Parathyroid adenoma (tissue), 2 donors: ENCODE measurements at regions not wholly inside any gene's neighbourhood (a gene's known extent, or its start where the extent isn't known, plus 50 kb on each side); places are given as distances from the start of the nearest gene placed in this dataset.

ENCODE experiments used
- H2AFZ ChIP-seq: fragments of 300-600 bp; sonication (generic); one replicate; pipeline ENCODE4 v1.7.0; 2017; ENCODE audit warnings: antibody characterized with exemption, mild to moderate bottlenecking
- H3K27ac ChIP-seq: fragments of 300-600 bp; sonication (generic); one replicate; pipeline ENCODE4 v1.7.0; 2017
- H3K27me3 ChIP-seq: fragments of 300-600 bp; sonication (generic); one replicate; pipeline ENCODE4 v1.7.0; 2017; ENCODE audit warnings: low read length; ENCODE audit not compliant: control insufficient read depth, insufficient read depth
- H3K36me3 ChIP-seq: fragments of 300-600 bp; sonication (generic); one replicate; pipeline ENCODE4 v1.7.0; 2017; ENCODE audit warnings: low read length; ENCODE audit not compliant: control insufficient read depth, insufficient read depth
- H3K4me1 ChIP-seq: fragments of 300-600 bp; sonication (generic); one replicate; pipeline ENCODE4 v1.7.0; 2017; ENCODE audit warnings: control low read depth
- H3K4me2 ChIP-seq: fragments of 300-600 bp; sonication (generic); one replicate; pipeline ENCODE4 v1.7.0; 2017; ENCODE audit warnings: low read length
- H3K4me3 ChIP-seq: fragments of 300-600 bp; sonication (generic); one replicate; pipeline ENCODE4 v1.7.0; 2017; ENCODE audit warnings: low read depth, low read length
- H3K79me2 ChIP-seq: fragments of 300-600 bp; sonication (generic); one replicate; pipeline ENCODE4 v1.7.0; 2017; ENCODE audit warnings: control low read depth
- H3K9ac ChIP-seq: fragments of 300-600 bp; sonication (generic); one replicate; pipeline ENCODE4 v1.7.0; 2017; ENCODE audit warnings: mild to moderate bottlenecking
- H3K9me3 ChIP-seq: fragments of 300-600 bp; sonication (generic); one replicate; pipeline ENCODE4 v1.7.0; 2017; ENCODE audit warnings: low read length; ENCODE audit not compliant: control insufficient read depth
- CTCF ChIP-seq: fragments of 300-600 bp; sonication (generic); IDR thresholded peaks from one replicate; pipeline ENCODE4 v1.7.0; 2017; ENCODE audit warnings: antibody characterized with exemption, mild to moderate bottlenecking
- donor health status: primary hyperparathyroidism.

DNA sequence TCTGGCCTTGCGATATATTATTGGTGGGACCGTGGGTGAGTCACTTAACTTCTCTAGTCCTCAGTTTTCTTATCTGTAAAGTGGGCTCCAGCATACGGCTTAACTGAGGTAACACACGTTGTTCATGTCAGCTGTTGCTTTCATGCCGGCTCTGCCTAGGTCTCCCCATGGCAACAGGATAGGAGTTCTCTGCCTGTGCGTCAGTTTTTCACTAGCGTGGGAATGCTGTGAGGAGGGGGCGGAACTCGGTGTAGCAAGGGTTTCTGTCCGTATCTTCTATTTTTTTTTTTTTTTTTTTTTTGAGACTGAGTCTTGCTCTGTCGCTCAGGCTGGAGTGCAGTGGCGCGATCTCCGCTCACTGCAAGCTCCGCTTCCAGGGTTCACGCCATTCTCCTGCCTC lies 758.5 kb upstream of the RBFOX1 start:
- TF ChIP-seq CTCF = no peak
- H2AFZ ChIP-seq = no peak overlapping the region
- H3K36me3 ChIP-seq = no peaks in the 10 kb centered on the region
- H3K4me2 ChIP-seq = no peak overlapping the region
- H3K9ac ChIP-seq = no peak overlapping the region
- no peaks in the 10 kb centered on the region for H3K9me3 ChIP-seq
- H3K4me3 ChIP-seq = no peak overlapping the region
- H3K4me1 ChIP-seq = no peaks in the 10 kb centered on the region
- no peaks in the 10 kb centered on the region for H3K27me3 ChIP-seq
- H3K27ac ChIP-seq = no peak overlapping the region
- H3K79me2 ChIP-seq = no peaks in the 10 kb centered on the region

- H3K4me3 ChIP-seq = no peak overlapping the region
- no peaks in the 10 kb centered on the region for H3K36me3 ChIP-seq
- no peaks in the 10 kb centered on the region for H3K79me2 ChIP-seq
- H3K9me3 ChIP-seq = no peaks in the 10 kb centered on the region
- H3K9ac ChIP-seq = no peak overlapping the region
- H3K4me1 ChIP-seq = no peaks in the 10 kb centered on the region
- H3K4me2 ChIP-seq = no peak overlapping the region
- no peak overlapping the region for H3K27ac ChIP-seq
- TF ChIP-seq CTCF = peak; percentile 50
- H3K27me3 ChIP-seq = no peaks in the 10 kb centered on the region
- H2AFZ ChIP-seq = peak overlapping the region; percentile 41
These were observed 759.1 kb upstream of the RBFOX1 start for GRCh38 chr16:6573577-6573976.

- no peak overlapping the region for H2AFZ ChIP-seq
- no peak for TF ChIP-seq CTCF
- H3K9ac ChIP-seq = no peak overlapping the region
- no peaks in the 10 kb centered on the region for H3K4me1 ChIP-seq
- no peak overlapping the region for H3K27ac ChIP-seq
- no peak overlapping the region for H3K4me2 ChIP-seq
- no peak overlapping the region for H3K4me3 ChIP-seq
- H3K36me3 ChIP-seq = no peaks in the 10 kb centered on the region
- H3K9me3 ChIP-seq = no peaks in the 10 kb centered on the region
- no peaks in the 10 kb centered on the region for H3K27me3 ChIP-seq
- no peaks in the 10 kb centered on the region for H3K79me2 ChIP-seq
These were observed 761.6 kb upstream of the RBFOX1 start for GRCh38 chr16:6571044-6571443.

DNA sequence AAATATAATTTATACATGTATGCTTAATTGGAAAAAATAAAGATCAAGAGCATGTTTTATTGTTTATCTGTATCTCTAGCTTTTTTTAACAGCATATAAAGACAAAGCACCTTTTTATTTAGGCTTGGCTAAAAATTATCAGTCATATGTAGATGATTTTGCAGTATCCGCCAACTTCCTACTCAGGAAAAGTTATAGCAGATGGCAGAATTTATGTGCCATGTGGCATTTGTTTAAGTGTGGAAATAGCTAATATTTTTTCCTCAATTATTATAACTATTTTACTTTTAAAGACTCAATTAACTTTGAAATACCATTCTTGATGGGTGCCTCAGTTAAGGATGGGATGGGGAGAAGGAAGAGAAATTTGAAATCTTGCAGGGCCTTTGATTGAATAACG lies 762.1 kb upstream of the RBFOX1 start:
- Histone ChIP-seq H3K4me3 (no peak overlapping the region), H3K79me2 (no peaks in the 10 kb centered on the region), H3K4me1 (no peaks in the 10 kb centered on the region), H3K36me3 (no peaks in the 10 kb centered on the region), H3K9me3 (no peaks in the 10 kb centered on the region), H3K27me3 (no peaks in the 10 kb centered on the region), H2AFZ (no peak overlapping the region), H3K27ac (no peak overlapping the region), H3K9ac (no peak overlapping the region), H3K4me2 (no peak overlapping the region)
- no peak for TF ChIP-seq CTCF

GRCh38 chr16:6562986-6563385 lies 769.7 kb upstream of the RBFOX1 start:
- H3K9ac ChIP-seq = no peak overlapping the region
- no peaks in the 10 kb centered on the region for H3K4me1 ChIP-seq
- H3K27me3 ChIP-seq = no peaks in the 10 kb centered on the region
- no peaks in the 10 kb centered on the region for H3K36me3 ChIP-seq
- no peak overlapping the region for H3K4me2 ChIP-seq
- no peak overlapping the region for H3K27ac ChIP-seq
- H3K79me2 ChIP-seq = no peaks in the 10 kb centered on the region
- no peak overlapping the region for H2AFZ ChIP-seq
- TF ChIP-seq CTCF = no peak
- H3K4me3 ChIP-seq = no peak overlapping the region
- no peaks in the 10 kb centered on the region for H3K9me3 ChIP-seq
